ENCODE measurements at regions not wholly inside any gene's neighbourhood (a gene's known extent, or its start where the extent isn't known, plus 50 kb on each side); places are given as distances from the start of the nearest gene placed in this dataset.
"Not testable (repeated sequence)": the region's sequence is repeated elsewhere in the genome, so short reads cannot be mapped to it uniquely, and the experiment has no call there.

DNA sequence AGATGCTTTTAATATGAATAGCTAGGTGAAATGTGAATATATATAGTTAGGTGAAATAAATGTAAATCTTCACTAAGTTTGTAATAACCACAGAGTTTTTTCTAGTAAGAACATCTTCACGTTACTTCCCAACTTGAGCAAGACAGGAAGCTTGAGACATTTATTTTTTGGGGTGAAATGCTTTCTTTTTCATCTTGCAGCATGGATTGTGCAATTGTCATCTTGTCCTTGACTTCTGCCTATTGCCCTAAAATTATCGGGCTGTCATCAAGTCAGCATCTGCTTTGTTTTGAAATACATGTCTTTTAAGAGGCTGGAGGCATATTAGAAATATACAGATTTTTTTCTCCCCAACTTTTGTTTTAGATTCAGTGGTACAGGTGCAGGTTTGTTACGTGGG is 433.9 kb downstream of the PCNX1 start:
- H3K4me1 Mint-ChIP-seq, result peaks cover 29 to 60% (median 53%) of the 10 kb centered on the region in 4 donors
- ATAC-seq (no peak), DNase-seq (no peak)
- H3K9me3 Mint-ChIP-seq, result peaks cover 0 to 4% (median 0%) of the 10 kb centered on the region in 9 donors
- H3K36me3 Mint-ChIP-seq, result peaks cover 14 to 15% (median 15%) of the 10 kb centered on the region in 3 donors
- peak overlapping the region in 2 of 10 donors; percentile 32 to 38 for H3K27ac Mint-ChIP-seq
- no peak overlapping the region for H3K4me3 Mint-ChIP-seq
- no peaks in the 10 kb centered on the region for H3K27me3 Mint-ChIP-seq
- POLR2A ChIA-PET, result interaction anchor here (0.7 kb wide), 1 partner anchor 15 kb away, joined by 3 read pairs; no protein-coding TSS in a partner anchor

DNA sequence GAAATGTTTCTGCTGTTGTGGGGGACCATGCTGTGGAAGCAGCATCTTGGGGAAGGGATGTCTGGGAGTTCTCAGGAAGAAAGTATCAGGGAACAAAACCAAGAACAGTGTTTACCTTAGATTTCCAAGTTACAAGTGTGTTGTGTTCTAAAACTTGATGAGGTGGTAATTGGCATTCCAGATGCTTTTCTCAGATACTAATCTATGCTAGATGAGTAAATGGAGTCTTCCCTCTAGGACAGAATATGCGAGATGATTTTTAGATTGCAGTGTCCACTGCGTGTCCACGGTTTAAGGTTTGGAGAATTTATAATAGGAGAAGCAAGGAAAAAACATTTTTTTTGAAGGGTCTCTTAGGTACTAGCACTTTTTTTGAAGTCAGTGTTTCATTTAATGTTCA is 436.5 kb downstream of the PCNX1 start:
- H3K4me3 Mint-ChIP-seq, result no peak overlapping the region
- POLR2A ChIA-PET, result no interaction called here
- peaks cover 0 to 10% (median 10%) of the 10 kb centered on the region in 3 donors for H3K36me3 Mint-ChIP-seq
- H3K27ac Mint-ChIP-seq, result peak overlapping the region in 4 of 10 donors; percentile 5 to 65 (median 47)
- DNase-seq, result no peak
- no peaks in the 10 kb centered on the region for H3K9me3 Mint-ChIP-seq
- ATAC-seq, result no peak
- no peaks in the 10 kb centered on the region for H3K27me3 Mint-ChIP-seq
- peaks cover 24 to 72% (median 46%) of the 10 kb centered on the region in 4 donors for H3K4me1 Mint-ChIP-seq

DNA sequence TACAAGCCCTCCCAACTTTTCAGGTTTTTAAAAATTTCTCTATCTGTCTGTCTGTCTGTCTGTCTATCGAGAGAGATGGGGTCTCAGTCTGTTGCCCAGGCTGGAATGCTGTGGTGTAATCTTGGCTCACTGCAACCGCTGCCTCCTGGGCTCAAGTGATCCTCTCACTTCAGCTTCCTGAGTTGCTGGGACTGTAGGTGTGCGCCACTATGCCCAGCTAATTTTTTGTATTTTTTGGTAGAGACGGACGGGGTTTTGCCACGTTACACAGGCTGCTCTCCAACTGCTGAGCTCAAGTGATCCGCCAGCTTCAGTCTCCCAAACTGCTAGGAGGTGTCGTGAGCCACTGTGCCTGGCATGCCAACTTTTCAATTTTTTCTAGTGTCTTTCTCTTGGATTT is 437.2 kb downstream of the PCNX1 start:
- no peak for ATAC-seq
- no peak for DNase-seq
- Mint-ChIP-seq H3K27me3 (no peaks in the 10 kb centered on the region), H3K36me3 (peaks cover 0 to 12% (median 10%) of the 10 kb centered on the region in 3 donors), H3K27ac (no peak overlapping the region), H3K4me3 (no peak overlapping the region), H3K4me1 (peaks cover 26 to 78% (median 53%) of the 10 kb centered on the region in 4 donors), H3K9me3 (no peaks in the 10 kb centered on the region)
- POLR2A ChIA-PET, result no interaction called here

DNA sequence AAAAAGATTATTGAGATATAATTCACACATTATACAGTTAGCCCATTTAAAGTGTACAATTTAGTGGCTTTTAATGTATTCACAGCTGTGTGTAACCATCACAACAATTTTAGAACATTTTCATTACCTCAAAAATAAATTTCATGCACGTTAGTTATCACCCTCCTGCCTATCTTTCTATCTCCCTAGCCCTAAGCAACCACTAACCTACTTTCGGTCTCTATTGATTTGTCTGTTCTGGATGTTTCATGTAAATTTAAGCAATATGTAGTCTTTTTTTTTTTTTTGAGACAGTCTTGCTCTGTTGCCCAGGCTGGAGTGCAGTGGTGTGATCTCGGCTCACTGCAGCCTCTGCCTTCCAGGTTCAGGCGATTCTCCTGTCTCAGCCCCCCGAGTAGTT is 439.4 kb downstream of the PCNX1 start:
- Mint-ChIP-seq H3K9me3 (no peaks in the 10 kb centered on the region), H3K4me1 (peaks cover 28 to 72% (median 50%) of the 10 kb centered on the region in 4 donors), H3K4me3 (peak overlapping the region in 2 of 10 donors; percentile 8 to 48), H3K27ac (peak overlapping the region in 2 of 10 donors; percentile 3 to 8), H3K36me3 (peaks cover 0 to 10% (median 10%) of the 10 kb centered on the region in 3 donors), H3K27me3 (no peaks in the 10 kb centered on the region)
- POLR2A ChIA-PET, result no interaction called here
- DNase-seq (no peak), ATAC-seq (no peak)

DNA sequence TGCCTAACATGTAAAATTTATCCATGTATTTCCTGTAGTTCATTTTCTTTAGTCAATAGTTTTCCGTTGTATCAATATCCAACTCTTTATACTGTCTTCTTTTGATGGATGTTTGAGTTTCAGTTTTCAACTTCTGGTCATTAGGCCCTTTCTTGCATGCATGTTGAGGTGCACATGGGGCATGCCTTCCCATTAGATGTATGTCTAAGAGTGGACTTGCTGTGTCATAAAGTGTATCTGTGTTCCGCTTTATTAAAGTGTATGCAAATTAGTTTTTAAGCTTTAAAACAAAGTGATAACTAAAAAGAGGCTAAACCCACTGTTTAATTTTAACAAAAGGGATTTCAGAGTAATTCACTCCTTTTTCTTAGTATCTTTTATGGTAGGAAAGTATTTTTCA is 441.1 kb downstream of the PCNX1 start:
- H3K4me3 Mint-ChIP-seq, result no peak overlapping the region
- peaks cover 22 to 69% (median 46%) of the 10 kb centered on the region in 4 donors for H3K4me1 Mint-ChIP-seq
- H3K36me3 Mint-ChIP-seq, result peaks cover 3 to 22% (median 19%) of the 10 kb centered on the region in 3 donors
- peaks cover 0 to 2% (median 0%) of the 10 kb centered on the region in 9 donors for H3K9me3 Mint-ChIP-seq
- no peaks in the 10 kb centered on the region for H3K27me3 Mint-ChIP-seq
- peak overlapping the region in 1 of 10 donors; percentile 11 for H3K27ac Mint-ChIP-seq
- no peak for ATAC-seq
- POLR2A ChIA-PET, result interaction anchor here (0.6 kb wide), 1 partner anchor 210 kb away, joined by 3 read pairs; no protein-coding TSS in a partner anchor
- no peak for DNase-seq

DNA sequence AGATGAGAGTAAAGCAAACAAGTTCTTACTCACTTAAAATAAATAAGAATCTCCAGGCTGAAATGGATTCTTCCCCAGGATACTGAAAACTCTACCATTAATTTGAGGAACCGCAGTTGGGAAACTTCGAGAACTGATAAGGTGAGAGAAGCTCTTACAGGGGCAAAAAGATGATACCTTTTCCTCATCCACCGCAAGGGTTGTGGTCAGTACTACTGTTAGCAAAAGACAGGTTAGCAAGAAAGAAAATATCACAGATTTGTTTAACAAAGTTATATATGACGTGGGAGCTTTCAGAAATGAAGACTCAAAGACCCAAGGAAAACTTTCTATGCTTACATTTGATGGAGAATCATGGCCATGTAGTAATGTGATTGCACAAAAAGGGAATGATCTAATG is 441.6 kb downstream of the PCNX1 start:
- no peak for ATAC-seq
- no peak for DNase-seq
- peaks cover 4 to 26% (median 22%) of the 10 kb centered on the region in 3 donors for H3K36me3 Mint-ChIP-seq
- no peaks in the 10 kb centered on the region for H3K27me3 Mint-ChIP-seq
- POLR2A ChIA-PET, result interaction anchor here (0.6 kb wide), 1 partner anchor 210 kb away, joined by 3 read pairs; no protein-coding TSS in a partner anchor
- no peak overlapping the region for H3K4me3 Mint-ChIP-seq
- peaks cover 0 to 2% (median 0%) of the 10 kb centered on the region in 9 donors for H3K9me3 Mint-ChIP-seq
- peak overlapping the region in 1 of 10 donors; percentile 11 for H3K27ac Mint-ChIP-seq
- H3K4me1 Mint-ChIP-seq, result peaks cover 21 to 65% (median 43%) of the 10 kb centered on the region in 4 donors

DNA sequence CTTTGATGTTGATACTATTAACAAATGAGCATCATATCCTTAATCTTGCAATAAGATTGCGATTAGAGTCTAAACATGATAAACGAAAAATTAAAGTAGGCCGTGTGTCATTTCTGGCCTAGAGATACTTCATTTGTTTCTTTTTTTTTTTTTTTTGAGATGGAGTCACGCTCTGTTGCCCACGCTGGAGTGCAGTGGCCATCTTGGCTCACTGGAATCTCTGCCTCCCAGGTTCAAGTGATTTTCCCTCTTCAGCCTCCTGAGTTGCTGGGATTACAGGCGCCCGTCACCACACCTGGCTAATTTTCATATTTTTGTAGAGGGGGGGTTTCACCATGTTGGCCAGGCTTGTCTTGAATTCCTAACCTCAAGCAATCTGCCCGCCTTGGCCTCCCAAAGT is 446.9 kb downstream of the PCNX1 start:
- peaks cover 13 to 56% (median 42%) of the 10 kb centered on the region in 4 donors for H3K4me1 Mint-ChIP-seq
- no peak for DNase-seq
- H3K27ac Mint-ChIP-seq, result no peak overlapping the region

DNA sequence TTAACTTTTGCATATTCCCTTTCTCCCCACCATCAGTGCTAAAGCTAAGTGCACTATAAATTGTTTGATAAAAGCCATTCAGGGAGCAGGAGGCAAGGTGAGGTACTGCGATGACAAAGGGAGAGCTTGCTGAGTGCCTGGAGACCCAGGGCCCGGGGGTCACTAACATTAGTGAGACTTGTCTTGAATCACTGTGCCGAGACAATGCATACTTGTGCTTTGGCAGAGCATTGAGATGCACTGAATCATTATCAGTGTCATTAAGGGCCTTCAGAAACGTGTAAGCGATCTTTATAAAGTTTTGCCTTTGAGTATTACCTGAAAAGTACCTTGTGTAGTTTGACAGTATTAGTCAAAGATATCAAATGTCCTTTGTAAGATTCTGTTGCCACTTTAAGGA is 447.5 kb downstream of the PCNX1 start:
- Mint-ChIP-seq H3K4me3 (no peak overlapping the region), H3K36me3 (peaks cover 16 to 36% (median 20%) of the 10 kb centered on the region in 3 donors), H3K27me3 (no peaks in the 10 kb centered on the region), H3K27ac (peak overlapping the region in 2 of 10 donors; percentile 31 to 39), H3K9me3 (peaks cover 0 to 17% (median 4%) of the 10 kb centered on the region in 9 donors), H3K4me1 (peaks cover 15 to 56% (median 42%) of the 10 kb centered on the region in 4 donors)
- no peak for ATAC-seq
- POLR2A ChIA-PET, result no interaction called here
- no peak for DNase-seq

More for the DNA sequence above, 446.9 kb downstream of the PCNX1 start:
- no peaks in the 10 kb centered on the region for H3K27me3 Mint-ChIP-seq
- H3K36me3 Mint-ChIP-seq, result peaks cover 14 to 39% (median 20%) of the 10 kb centered on the region in 3 donors
- ATAC-seq, result no peak
- POLR2A ChIA-PET, result no interaction called here
- H3K4me3 Mint-ChIP-seq, result no peak overlapping the region
- H3K9me3 Mint-ChIP-seq, result peaks cover 0 to 11% (median 3%) of the 10 kb centered on the region in 9 donors

DNA sequence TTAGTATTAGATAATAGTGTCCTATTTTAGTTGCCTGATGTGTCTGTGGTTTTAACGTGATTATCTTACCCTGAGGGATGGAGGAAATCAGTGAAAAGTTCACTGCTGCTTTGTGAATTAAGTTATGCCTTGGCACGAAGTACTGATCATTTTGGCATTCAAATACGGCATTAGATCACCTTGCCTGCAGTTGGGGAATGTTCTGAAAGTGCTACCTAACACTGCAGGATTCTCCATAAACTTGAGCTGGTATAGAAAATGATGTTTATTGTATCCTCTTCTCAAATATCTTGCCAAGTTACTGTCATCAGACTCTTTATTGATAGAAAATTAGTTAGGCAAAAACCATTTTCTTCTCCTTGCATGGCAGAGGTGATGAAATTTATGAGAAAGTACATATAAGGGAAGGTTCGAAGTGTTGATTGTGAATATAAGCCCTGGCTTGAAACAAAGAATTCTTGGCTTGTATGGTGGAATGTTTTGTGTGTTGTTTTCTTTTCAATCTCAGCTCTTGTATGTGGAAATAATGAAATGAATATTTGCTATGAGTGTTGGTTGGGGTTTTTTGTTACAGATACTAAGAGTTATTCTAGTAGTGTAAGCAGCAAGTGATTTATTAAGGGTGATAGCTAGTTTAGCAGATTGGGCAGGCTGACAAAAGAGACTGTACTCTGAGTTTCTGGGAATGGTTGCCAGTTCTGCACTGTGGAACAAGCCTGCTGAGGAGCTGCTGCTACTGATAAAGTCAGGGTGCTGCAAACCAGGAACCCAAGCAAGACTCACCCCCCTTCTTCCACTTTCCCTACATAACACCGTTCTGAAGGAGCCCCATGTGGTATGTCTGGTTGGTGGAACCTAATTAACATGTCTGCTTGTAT is 448.3 kb downstream of the PCNX1 start:
- peak overlapping the region in 1 of 10 donors; percentile 16 for H3K4me3 Mint-ChIP-seq
- peak in 1 of 2 donors; percentile 47 for ATAC-seq
- peaks cover 16 to 35% (median 20%) of the 10 kb centered on the region in 3 donors for H3K36me3 Mint-ChIP-seq
- H3K27ac Mint-ChIP-seq, result peak overlapping the region in 3 of 10 donors; percentile 2 to 63 (median 31)
- peaks cover 14 to 60% (median 41%) of the 10 kb centered on the region in 4 donors for H3K4me1 Mint-ChIP-seq
- no peak for DNase-seq
- H3K9me3 Mint-ChIP-seq, result peaks cover 0 to 17% (median 4%) of the 10 kb centered on the region in 9 donors
- POLR2A ChIA-PET, result no interaction called here
- no peaks in the 10 kb centered on the region for H3K27me3 Mint-ChIP-seq

DNA sequence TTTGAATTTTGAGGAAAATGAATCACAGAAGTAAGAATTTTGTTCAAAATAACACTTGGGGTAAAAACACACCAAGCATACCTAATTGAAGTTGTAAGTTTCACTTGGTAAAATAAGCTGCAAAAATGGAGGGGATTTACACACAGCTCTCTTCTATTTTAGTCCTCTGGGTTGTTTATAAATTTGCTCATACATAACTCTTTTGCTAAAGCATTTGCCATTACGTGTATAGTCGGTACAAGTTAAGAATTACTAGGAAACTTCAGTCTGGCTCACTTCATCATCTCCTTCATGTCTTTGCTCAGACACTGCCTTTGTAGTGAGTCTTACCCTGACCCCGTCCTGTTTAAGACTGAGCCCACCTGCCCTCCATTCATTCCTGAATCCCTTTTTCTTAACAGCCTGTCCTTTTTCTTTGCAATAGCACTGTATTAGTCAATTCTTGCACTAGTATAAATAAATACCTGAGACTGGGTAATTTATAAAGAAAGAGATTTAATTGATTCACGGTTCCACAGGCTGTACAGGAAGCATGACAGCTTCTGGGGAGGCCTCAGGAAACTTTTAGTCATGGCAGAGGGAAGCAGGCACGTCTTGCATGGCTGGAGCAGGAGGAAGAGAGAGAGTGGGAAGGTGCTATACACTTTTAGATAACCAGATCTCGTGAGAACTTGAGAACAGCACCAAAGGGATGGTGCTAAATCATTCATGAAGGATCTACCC is 451.1 kb downstream of the PCNX1 start:
- peak overlapping the region in 1 of 10 donors; percentile 37 for H3K4me3 Mint-ChIP-seq
- peaks cover 16 to 70% (median 50%) of the 10 kb centered on the region in 4 donors for H3K4me1 Mint-ChIP-seq
- no peaks in the 10 kb centered on the region for H3K27me3 Mint-ChIP-seq
- H3K9me3 Mint-ChIP-seq, result peaks cover 0 to 17% (median 4%) of the 10 kb centered on the region in 9 donors
- DNase-seq (no peak), ATAC-seq (peak in 1 of 2 donors; percentile 51)
- peaks cover 10 to 25% (median 14%) of the 10 kb centered on the region in 3 donors for H3K36me3 Mint-ChIP-seq
- POLR2A ChIA-PET, result interaction anchor here (0.7 kb wide), 1 partner anchor 42 kb away, joined by 3 read pairs; no protein-coding TSS in a partner anchor
- peak overlapping the region in 3 of 10 donors; percentile 13 to 81 (median 77) for H3K27ac Mint-ChIP-seq

DNA sequence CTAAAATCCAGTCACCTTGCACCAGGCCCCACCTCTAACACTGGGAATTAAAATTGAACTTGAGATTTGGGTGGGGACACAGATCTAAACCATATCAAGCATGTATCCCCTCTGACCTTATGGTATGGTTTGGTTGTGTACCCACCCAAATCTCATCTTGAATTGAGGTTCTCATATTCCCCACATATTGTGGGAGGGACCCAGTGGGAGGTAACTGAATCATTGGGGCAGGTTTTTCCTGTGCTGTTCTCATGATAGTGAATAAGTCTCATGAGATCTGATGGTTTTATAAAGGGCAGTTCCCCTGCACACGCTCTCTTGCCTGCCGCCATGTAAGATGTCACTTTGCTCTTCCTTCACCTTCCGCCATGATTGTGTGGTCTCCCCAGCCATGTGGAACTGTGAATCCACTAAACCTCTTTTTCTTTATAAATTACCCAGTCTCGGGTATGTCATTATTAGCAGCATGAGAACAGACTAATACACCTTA is 451.7 kb downstream of the PCNX1 start:
- peak overlapping the region in 2 of 10 donors; percentile 77 to 81 for H3K27ac Mint-ChIP-seq
- peaks cover 0 to 17% (median 2%) of the 10 kb centered on the region in 9 donors for H3K9me3 Mint-ChIP-seq
- ATAC-seq, DNase-seq, H3K27me3 Mint-ChIP-seq, POLR2A ChIA-PET: not testable (repeated sequence)
- H3K4me3 Mint-ChIP-seq, result peak overlapping the region in 1 of 10 donors; percentile 16
- peaks cover 7 to 19% (median 12%) of the 10 kb centered on the region in 3 donors for H3K36me3 Mint-ChIP-seq
- H3K4me1 Mint-ChIP-seq, result peaks cover 16 to 76% (median 52%) of the 10 kb centered on the region in 4 donors

DNA sequence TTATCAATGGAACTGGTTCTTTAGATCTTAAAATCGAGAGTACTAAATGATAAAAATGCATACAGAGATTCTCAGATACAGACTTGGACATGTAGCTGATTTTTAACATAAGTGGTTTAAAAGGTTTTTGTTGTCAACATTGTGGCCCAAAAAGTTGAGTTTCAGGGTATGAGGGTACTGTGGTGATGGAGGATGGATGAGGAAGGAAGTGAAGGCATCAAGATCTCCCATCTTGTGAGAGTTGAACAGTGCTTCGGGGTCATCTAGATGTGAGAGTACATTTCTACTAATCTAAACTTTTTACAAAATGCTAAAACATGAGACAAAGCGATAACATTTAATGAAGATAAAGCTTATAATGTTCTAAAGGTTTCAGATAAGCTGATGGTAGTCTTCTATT is 452.6 kb downstream of the PCNX1 start:
- Mint-ChIP-seq H3K4me1 (peaks cover 16 to 82% (median 52%) of the 10 kb centered on the region in 4 donors), H3K27me3 (no peaks in the 10 kb centered on the region), H3K27ac (peak overlapping the region in 3 of 10 donors; percentile 29 to 81 (median 38)), H3K36me3 (peaks cover 3 to 20% (median 12%) of the 10 kb centered on the region in 3 donors), H3K9me3 (peaks cover 0 to 17% (median 2%) of the 10 kb centered on the region in 9 donors), H3K4me3 (peak overlapping the region in 1 of 10 donors; percentile 9)
- DNase-seq (no peak), ATAC-seq (no peak)
- POLR2A ChIA-PET, result no interaction called here

Measured in naive thymus-derived CD8-positive, alpha-beta T cell (primary cell).